ENCODE measurements at regions not wholly inside any gene's neighbourhood (a gene's known extent, or its start where the extent isn't known, plus 50 kb on each side); places are given as distances from the start of the nearest gene placed in this dataset.
A peak's percentile ranks its signal among the peaks of the same experiment; 100 is the strongest.

DNA sequence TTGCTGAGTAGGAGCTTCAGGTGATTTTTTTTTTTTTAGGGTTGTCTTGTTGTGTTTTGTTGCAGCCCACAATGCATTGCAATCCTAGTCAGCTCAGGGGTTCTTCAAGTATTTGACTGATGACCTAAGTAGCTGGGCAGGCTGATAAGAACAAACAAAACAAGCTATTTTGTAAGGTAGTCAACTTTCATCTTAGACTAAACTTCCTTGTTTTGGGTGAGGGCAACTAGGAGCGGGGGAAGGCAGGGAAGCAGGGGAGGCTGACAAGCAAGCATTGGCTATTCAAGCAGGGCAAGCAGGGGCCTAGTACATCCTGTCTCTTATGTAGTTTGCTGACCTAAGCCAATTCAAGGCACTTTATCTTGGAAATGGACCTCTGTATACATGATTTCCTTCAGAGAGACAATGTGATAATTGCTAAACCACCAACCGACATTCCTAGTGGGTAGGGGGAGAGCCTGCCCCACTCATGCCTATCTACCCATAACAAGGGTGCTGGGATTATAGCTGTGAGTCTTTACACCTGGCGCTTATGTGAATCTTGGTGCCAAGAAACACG lies 163.3 kb upstream of the PRKCQ start:
- H3K4me1 ChIP-seq (ENCODE audit: insufficient read depth) = peaks cover 16% of the 10 kb centered on the region
- no peaks in the 10 kb centered on the region for H4K20me1 ChIP-seq (ENCODE audit: insufficient read depth)
- H3K27ac ChIP-seq = no peak overlapping the region
- in situ Hi-C loops (cut with MboI) = no loop called here
- no peak overlapping the region for H3K4me2 ChIP-seq (ENCODE audit: unreplicated experiment)
- no peaks in the 10 kb centered on the region for H3K79me2 ChIP-seq (ENCODE audit: insufficient read depth)
- no peak overlapping the region for H3K4me3 ChIP-seq
- TF ChIP-seq EZH2phosphoT487 (IDR thresholded peaks at IDR 0.05; ENCODE audit: insufficient read depth, low read depth) (no peak), EZH2 (IDR thresholded peaks at IDR 0.05; ENCODE audit: insufficient read depth, poor library complexity, severe bottlenecking) (no peak)
- H3K9me2 ChIP-seq (ENCODE audit: insufficient read depth) = no peaks in the 10 kb centered on the region
- 88 to 90% methylated on average over 4 of the region's 4 CpGs for WGBS, 2 experiments (ENCODE audit: low coverage in 1 of 2, low lambda C conversion rate in 2 of 2, missing lambda C conversion rate in 2 of 2)
- DNase-seq = no peak
- peaks cover 16% of the 10 kb centered on the region for H3F3A ChIP-seq (ENCODE audit: insufficient read depth)
- H3K27me3 ChIP-seq (replicated peaks; ENCODE audit: insufficient read depth) = no peaks in the 10 kb centered on the region
- no peaks in the 10 kb centered on the region for H3K9me3 ChIP-seq (ENCODE audit: low read depth)
- no peak overlapping the region for H3K9ac ChIP-seq
- no peak overlapping the region for H2AFZ ChIP-seq
- no peaks in the 10 kb centered on the region for H3K36me3 ChIP-seq (ENCODE audit: low read depth)

DNA sequence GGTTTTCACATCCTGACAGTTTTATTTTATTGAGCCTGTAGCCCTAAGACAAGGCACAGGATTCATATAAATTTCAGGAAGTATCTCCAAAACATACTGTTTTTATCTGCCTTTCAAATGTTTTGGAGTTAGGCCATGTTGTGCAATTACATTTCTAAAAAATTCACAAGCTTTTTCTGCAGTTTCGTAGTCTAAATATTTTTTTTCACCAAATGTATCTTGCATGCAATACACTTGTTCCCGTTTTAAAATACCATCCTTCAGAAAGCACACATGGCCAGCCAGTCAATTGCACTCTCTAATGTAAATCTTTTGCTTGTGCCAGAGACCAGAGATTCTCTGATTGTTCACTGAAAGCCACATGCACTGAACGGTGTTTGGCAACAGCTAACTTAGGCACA lies 161.5 kb upstream of the PRKCQ start:
- H3K27ac ChIP-seq = no peak overlapping the region
- no peak overlapping the region for H3K4me3 ChIP-seq
- DNase-seq = peak; percentile 31
- H3K36me3 ChIP-seq (ENCODE audit: low read depth) = no peaks in the 10 kb centered on the region
- H3K27me3 ChIP-seq (replicated peaks; ENCODE audit: insufficient read depth) = no peaks in the 10 kb centered on the region
- H2AFZ ChIP-seq = peak overlapping the region; percentile 25; the same call in 1 of the 2 replicates
- in situ Hi-C loops (cut with MboI) = no loop called here
- no peaks in the 10 kb centered on the region for H4K20me1 ChIP-seq (ENCODE audit: insufficient read depth)
- no peaks in the 10 kb centered on the region for H3K79me2 ChIP-seq (ENCODE audit: insufficient read depth)
- no peaks in the 10 kb centered on the region for H3K9me3 ChIP-seq (ENCODE audit: low read depth)
- H3K4me2 ChIP-seq (ENCODE audit: unreplicated experiment) = no peak overlapping the region
- WGBS, 2 experiments (ENCODE audit: low coverage in 1 of 2, low lambda C conversion rate in 2 of 2, missing lambda C conversion rate in 2 of 2) = 17 to 18% methylated on average over 3 of the region's 3 CpGs
- H3K9me2 ChIP-seq (ENCODE audit: insufficient read depth) = no peaks in the 10 kb centered on the region
- H3F3A ChIP-seq (ENCODE audit: insufficient read depth) = peaks cover 25% of the 10 kb centered on the region
- H3K4me1 ChIP-seq (ENCODE audit: insufficient read depth) = peaks cover 31% of the 10 kb centered on the region
- H3K9ac ChIP-seq = no peak overlapping the region
- no peak for TF ChIP-seq EZH2phosphoT487 (IDR thresholded peaks at IDR 0.05; ENCODE audit: insufficient read depth, low read depth)
- no peak for TF ChIP-seq EZH2 (IDR thresholded peaks at IDR 0.05; ENCODE audit: insufficient read depth, poor library complexity, severe bottlenecking)

DNA sequence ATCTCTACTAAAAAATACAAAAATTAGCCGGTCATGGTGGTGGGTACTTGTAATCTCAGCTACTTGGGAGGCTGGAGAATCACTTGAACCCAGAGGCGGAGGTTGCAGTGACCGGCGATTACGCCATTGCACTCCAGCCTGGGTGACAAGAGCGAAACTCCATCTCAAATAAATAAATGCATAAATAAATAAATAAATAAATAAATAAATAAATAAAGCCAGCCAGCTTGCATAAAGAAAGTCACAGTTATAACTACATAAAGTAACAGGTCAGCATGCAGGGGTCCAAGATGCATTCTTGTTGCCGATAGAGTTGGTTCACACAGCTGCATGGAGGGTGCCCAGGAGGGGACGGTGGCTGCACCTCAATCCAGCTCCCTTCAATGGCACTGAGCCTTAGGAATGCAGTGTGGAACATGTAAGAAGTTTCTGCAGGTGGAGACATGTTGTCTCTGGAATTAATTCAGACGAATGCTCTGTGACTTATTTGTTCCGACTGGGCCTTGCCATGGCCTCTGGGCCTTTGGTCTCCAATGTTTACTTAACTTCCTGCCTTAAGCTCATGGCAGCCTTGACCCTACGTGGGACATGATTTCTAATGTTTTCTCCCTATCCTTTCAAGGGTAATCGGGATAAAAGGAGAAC lies 159.6 kb upstream of the PRKCQ start:
- Histone ChIP-seq H3K27ac (no peak overlapping the region), H3K27me3 (replicated peaks; ENCODE audit: insufficient read depth) (no peaks in the 10 kb centered on the region), H3K9me3 (ENCODE audit: low read depth) (no peaks in the 10 kb centered on the region), H3K4me2 (ENCODE audit: unreplicated experiment) (no peak overlapping the region), H4K20me1 (ENCODE audit: insufficient read depth) (no peaks in the 10 kb centered on the region), H3K9ac (no peak overlapping the region), H3K4me3 (no peak overlapping the region), H3K36me3 (ENCODE audit: low read depth) (no peaks in the 10 kb centered on the region), H3K79me2 (ENCODE audit: insufficient read depth) (no peaks in the 10 kb centered on the region), H2AFZ (no peak overlapping the region), H3F3A (ENCODE audit: insufficient read depth) (peaks cover 25% of the 10 kb centered on the region), H3K9me2 (ENCODE audit: insufficient read depth) (no peaks in the 10 kb centered on the region), H3K4me1 (ENCODE audit: insufficient read depth) (peaks cover 29% of the 10 kb centered on the region)
- in situ Hi-C loops (cut with MboI) = no loop called here
- TF ChIP-seq EZH2 (IDR thresholded peaks at IDR 0.05; ENCODE audit: insufficient read depth, poor library complexity, severe bottlenecking) = no peak
- no peak for TF ChIP-seq EZH2phosphoT487 (IDR thresholded peaks at IDR 0.05; ENCODE audit: insufficient read depth, low read depth)
- WGBS, 2 experiments (ENCODE audit: low coverage in 1 of 2, low lambda C conversion rate in 2 of 2, missing lambda C conversion rate in 2 of 2) = 79 to 82% methylated on average over 12 of the region's 12 CpGs
- no peak for DNase-seq

DNA sequence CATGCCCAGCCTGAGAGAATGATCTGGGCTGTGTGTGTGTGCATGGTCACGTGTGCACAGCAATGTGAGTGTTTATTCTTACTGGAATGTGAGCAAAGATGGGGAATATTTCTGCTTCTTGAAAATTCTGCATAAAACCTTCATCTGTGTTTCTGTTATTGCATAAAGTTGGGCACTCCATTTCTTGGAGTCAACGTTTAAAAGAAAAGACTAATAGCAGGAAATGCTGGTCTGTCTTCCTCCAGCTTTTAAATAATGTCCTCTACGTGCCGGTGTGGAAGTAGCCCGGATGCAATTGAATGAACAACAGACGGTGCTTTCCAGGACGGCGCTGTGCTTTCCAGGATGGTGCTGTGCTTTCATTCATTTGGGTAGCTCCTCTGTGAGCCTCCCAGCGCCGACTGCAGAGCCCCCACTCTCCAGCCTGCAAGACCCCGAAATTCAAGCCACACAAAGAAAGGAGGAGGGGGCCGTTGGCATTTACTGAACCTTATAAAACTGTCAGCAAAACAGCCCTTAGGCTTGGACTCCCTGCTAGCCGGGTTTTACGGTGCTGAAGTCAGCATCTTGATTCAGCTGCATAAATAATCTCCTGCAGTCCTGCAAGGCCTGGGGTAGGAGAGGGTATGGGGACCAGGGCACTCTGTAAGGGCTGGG lies 158.2 kb upstream of the PRKCQ start:
- Histone ChIP-seq H3K9me2 (ENCODE audit: insufficient read depth) (no peaks in the 10 kb centered on the region), H3K9me3 (ENCODE audit: low read depth) (no peaks in the 10 kb centered on the region), H3K36me3 (ENCODE audit: low read depth) (no peaks in the 10 kb centered on the region), H3K79me2 (ENCODE audit: insufficient read depth) (no peaks in the 10 kb centered on the region), H3K4me2 (ENCODE audit: unreplicated experiment) (peak overlapping the region; percentile 74), H3K4me1 (ENCODE audit: insufficient read depth) (peaks cover 29% of the 10 kb centered on the region), H3K27me3 (replicated peaks; ENCODE audit: insufficient read depth) (no peaks in the 10 kb centered on the region), H3K9ac (no peak overlapping the region), H3K4me3 (peak overlapping the region; percentile 48), H3K27ac (no peak overlapping the region; the same call in 1 of the 2 replicates), H4K20me1 (ENCODE audit: insufficient read depth) (no peaks in the 10 kb centered on the region), H3F3A (ENCODE audit: insufficient read depth) (peaks cover 25% of the 10 kb centered on the region), H2AFZ (peak overlapping the region; percentile 64)
- in situ Hi-C loops (cut with MboI) = no loop called here
- TF ChIP-seq EZH2phosphoT487 (IDR thresholded peaks at IDR 0.05; ENCODE audit: insufficient read depth, low read depth) (no peak), EZH2 (IDR thresholded peaks at IDR 0.05; ENCODE audit: insufficient read depth, poor library complexity, severe bottlenecking) (no peak)
- WGBS, 2 experiments (ENCODE audit: low coverage in 1 of 2, low lambda C conversion rate in 2 of 2, missing lambda C conversion rate in 2 of 2) = 3 to 5% methylated on average over 14 of the region's 14 CpGs
- peak; percentile 68 for DNase-seq
